Epithelial cell of proximal tubule (primary cell): ENCODE measurements at regions not wholly inside any gene's neighbourhood (a gene's known extent, or its start where the extent isn't known, plus 50 kb on each side); places are given as distances from the start of the nearest gene placed in this dataset.
"Not testable (repeated sequence)": the region's sequence is repeated elsewhere in the genome, so short reads cannot be mapped to it uniquely, and the experiment has no call there.

ENCODE experiments used
- DNase-seq: peaks from one replicate; pipeline ENCODE4 v3.0.0-alpha.2; 2011; ENCODE audit warnings: low read depth
- H3K4me3 ChIP-seq: 2 replicates; pipeline ENCODE4 v1.5.1; 2011; ENCODE audit warnings: low read depth, mild to moderate bottlenecking, low read length
- CTCF ChIP-seq: conservative IDR thresholded peaks from 2 replicates; pipeline ENCODE4 v1.5.1; 2012; ENCODE audit warnings: low read depth, mild to moderate bottlenecking, low read length

- DNase-seq, result no peak
- H3K4me3 ChIP-seq, result no peak overlapping the region
- TF ChIP-seq CTCF, result no peak
These were observed 340.0 kb upstream of the PIK3R1 start for GRCh38 chr5:67875601-67876000.

- no peak overlapping the region for H3K4me3 ChIP-seq
- TF ChIP-seq CTCF, result no peak
- no peak for DNase-seq
These were observed 341.6 kb upstream of the PIK3R1 start for GRCh38 chr5:67873935-67874334.

- H3K4me3 ChIP-seq, result no peak overlapping the region
- no peak for TF ChIP-seq CTCF
- DNase-seq, result no peak
These were observed 344.9 kb upstream of the PIK3R1 start for GRCh38 chr5:67870662-67871061.

- DNase-seq, H3K4me3 ChIP-seq: not testable (repeated sequence)
These were observed 351.2 kb upstream of the PIK3R1 start for GRCh38 chr5:67864335-67864734.

- TF ChIP-seq CTCF, result no peak
- DNase-seq, result no peak
- H3K4me3 ChIP-seq, result no peak overlapping the region
These were observed 357.0 kb upstream of the PIK3R1 start for GRCh38 chr5:67858471-67859031.

GRCh38 chr5:67857502-67857901 is 358.1 kb upstream of the PIK3R1 start:
- no peak overlapping the region for H3K4me3 ChIP-seq
- TF ChIP-seq CTCF, result no peak
- DNase-seq, result no peak

- no peak overlapping the region for H3K4me3 ChIP-seq
- TF ChIP-seq CTCF, result no peak
- no peak for DNase-seq
These were observed 360.0 kb upstream of the PIK3R1 start for GRCh38 chr5:67855523-67855922.

GRCh38 chr5:67850906-67851305 is 364.6 kb upstream of the PIK3R1 start:
- H3K4me3 ChIP-seq, DNase-seq: not testable (repeated sequence)
